DND-41 (cell line): ENCODE measurements at regions not wholly inside any gene's neighbourhood (a gene's known extent, or its start where the extent isn't known, plus 50 kb on each side); places are given as distances from the start of the nearest gene placed in this dataset.

Experiments
- ATAC-seq: fragments of 200-7000 bp; cut with Tn5 transposase; 3 replicates; pipeline ENCODE4 v1.9.1; 2021; ENCODE audit warnings: low read depth; ENCODE audit not compliant: insufficient read depth
- DNase-seq: peaks from one replicate; pipeline ENCODE4 v3.0.0-alpha.2; 2020
- H2AFZ ChIP-seq: 2 replicates; pipeline ENCODE4 v1.6.0; 2012; ENCODE audit warnings: low read depth, low read length
- H3K27ac ChIP-seq: 2 replicates; pipeline ENCODE4 v1.5.1; 2012; ENCODE audit warnings: low read length, inconsistent platforms
- H3K27me3 ChIP-seq: fragments of 200-600 bp; sonication (generic); 2 replicates; pipeline ENCODE4 v1.6.0; 2012; ENCODE audit warnings: low read length, mild to moderate bottlenecking, inconsistent platforms; ENCODE audit not compliant: insufficient read depth, poor library complexity
- H3K36me3 ChIP-seq: 2 replicates; pipeline ENCODE4 v1.5.1; 2012; ENCODE audit warnings: low read length, inconsistent platforms; ENCODE audit not compliant: insufficient read depth
- H3K4me1 ChIP-seq: 2 replicates; pipeline ENCODE4 v1.5.1; 2012; ENCODE audit warnings: mild to moderate bottlenecking, low read length; ENCODE audit not compliant: insufficient read depth
- H3K4me2 ChIP-seq: 2 replicates; pipeline ENCODE4 v1.6.0; 2012; ENCODE audit warnings: mild to moderate bottlenecking, moderate library complexity, low read length, inconsistent platforms; ENCODE audit not compliant: insufficient read depth
- H3K4me3 ChIP-seq, 2 experiments: fragments of 200-600 bp in 1 of 2; shearing (Covaris generic) in 1 of 2; 2 replicates each; pipeline ENCODE4 v1.5.1; 2012 to 2016; ENCODE audit warnings: inconsistent platforms in 2 of 2, low read length in 2 of 2, mild to moderate bottlenecking in 2 of 2, low read depth in 1 of 2, moderate library complexity in 1 of 2
- H3K79me2 ChIP-seq: 2 replicates; pipeline ENCODE4 v1.6.0; 2012; ENCODE audit warnings: low read length, inconsistent platforms; ENCODE audit not compliant: insufficient read depth
- H3K9ac ChIP-seq: 2 replicates; pipeline ENCODE4 v1.6.0; 2012; ENCODE audit warnings: low read depth, mild to moderate bottlenecking, inconsistent platforms, low read length, moderate library complexity
- H3K9me3 ChIP-seq: 2 replicates; pipeline ENCODE4 v1.5.1; 2012; ENCODE audit warnings: low read length, moderate library complexity, mild to moderate bottlenecking, inconsistent platforms; ENCODE audit not compliant: insufficient read depth, severe bottlenecking
- H4K20me1 ChIP-seq: 2 replicates; pipeline ENCODE4 v1.6.0; 2012; ENCODE audit warnings: low read length; ENCODE audit not compliant: insufficient read depth
- CTCF ChIP-seq: IDR thresholded peaks from 2 replicates; pipeline ENCODE4 v1.5.1; 2012; ENCODE audit warnings: borderline replicate concordance, low read length, moderate library complexity, mild to moderate bottlenecking; ENCODE audit not compliant: poor library complexity, severe bottlenecking; ENCODE audit errors: extremely low read depth
- EZH2 ChIP-seq: IDR thresholded peaks from 3 replicates; pipeline ENCODE4 v1.6.1; 2012; ENCODE audit warnings: borderline replicate concordance, low read depth, mild to moderate bottlenecking, moderate library complexity, low read length, inconsistent platforms; ENCODE audit not compliant: severe bottlenecking

GRCh38 chr22:48345631-48346030, 1482.0 kb downstream of the BRD1 start:
- H3K27me3 ChIP-seq, result peaks cover 4% of the 10 kb centered on the region
- no peaks in the 10 kb centered on the region for H3K9me3 ChIP-seq
- no peak overlapping the region for H3K9ac ChIP-seq
- no peak overlapping the region for H3K4me2 ChIP-seq
- H4K20me1 ChIP-seq, result no peaks in the 10 kb centered on the region
- no peak for DNase-seq
- no peaks in the 10 kb centered on the region for H3K79me2 ChIP-seq
- H3K36me3 ChIP-seq, result no peaks in the 10 kb centered on the region
- no peak overlapping the region for H3K27ac ChIP-seq
- no peaks in the 10 kb centered on the region for H3K4me1 ChIP-seq
- no peak overlapping the region for H2AFZ ChIP-seq
- TF ChIP-seq CTCF, result no peak
- TF ChIP-seq EZH2, result no peak
- H3K4me3 ChIP-seq, result no peak overlapping the region
- no peak for ATAC-seq

GRCh38 chr22:48343461-48343860, 1484.2 kb downstream of the BRD1 start:
- H3K4me3 ChIP-seq, result no peak overlapping the region
- no peaks in the 10 kb centered on the region for H3K79me2 ChIP-seq
- no peak overlapping the region for H3K9ac ChIP-seq
- DNase-seq (no peak), ATAC-seq (no peak)
- H3K27me3 ChIP-seq, result peaks cover 4% of the 10 kb centered on the region
- H3K9me3 ChIP-seq, result no peaks in the 10 kb centered on the region
- H3K4me2 ChIP-seq, result no peak overlapping the region
- no peak for TF ChIP-seq CTCF
- no peak for TF ChIP-seq EZH2
- no peaks in the 10 kb centered on the region for H4K20me1 ChIP-seq
- no peak overlapping the region for H2AFZ ChIP-seq
- H3K27ac ChIP-seq, result no peak overlapping the region
- no peaks in the 10 kb centered on the region for H3K36me3 ChIP-seq
- H3K4me1 ChIP-seq, result no peaks in the 10 kb centered on the region

GRCh38 chr22:48342732-48343131, 1484.9 kb downstream of the BRD1 start:
- peaks cover 4% of the 10 kb centered on the region for H3K27me3 ChIP-seq
- H4K20me1 ChIP-seq, result no peaks in the 10 kb centered on the region
- no peak overlapping the region for H3K4me3 ChIP-seq
- H3K4me2 ChIP-seq, result no peak overlapping the region
- DNase-seq (no peak), ATAC-seq (no peak)
- H3K79me2 ChIP-seq, result no peaks in the 10 kb centered on the region
- no peak overlapping the region for H3K27ac ChIP-seq
- TF ChIP-seq CTCF, result no peak
- no peak for TF ChIP-seq EZH2
- H3K36me3 ChIP-seq, result no peaks in the 10 kb centered on the region
- H3K9ac ChIP-seq, result no peak overlapping the region
- H3K9me3 ChIP-seq, result no peaks in the 10 kb centered on the region
- no peaks in the 10 kb centered on the region for H3K4me1 ChIP-seq
- no peak overlapping the region for H2AFZ ChIP-seq

- Histone ChIP-seq H3K9ac (no peak overlapping the region), H3K4me2 (no peak overlapping the region), H3K27me3 (peaks cover under 1% of the 10 kb centered on the region), H3K4me3 (no peak overlapping the region), H3K27ac (no peak overlapping the region), H3K79me2 (no peaks in the 10 kb centered on the region), H3K4me1 (no peaks in the 10 kb centered on the region), H3K9me3 (no peaks in the 10 kb centered on the region), H4K20me1 (no peaks in the 10 kb centered on the region), H3K36me3 (no peaks in the 10 kb centered on the region), H2AFZ (no peak overlapping the region)
- no peak for DNase-seq
- TF ChIP-seq CTCF (no peak), EZH2 (no peak)
- ATAC-seq, result no peak
These were observed 1485.7 kb downstream of the BRD1 start for GRCh38 chr22:48342016-48342415.
